ENCODE measurements at regions not wholly inside any gene's neighbourhood (a gene's known extent, or its start where the extent isn't known, plus 50 kb on each side); places are given as distances from the start of the nearest gene placed in this dataset.
"Not testable (repeated sequence)": the region's sequence is repeated elsewhere in the genome, so short reads cannot be mapped to it uniquely, and the experiment has no call there.

DNA sequence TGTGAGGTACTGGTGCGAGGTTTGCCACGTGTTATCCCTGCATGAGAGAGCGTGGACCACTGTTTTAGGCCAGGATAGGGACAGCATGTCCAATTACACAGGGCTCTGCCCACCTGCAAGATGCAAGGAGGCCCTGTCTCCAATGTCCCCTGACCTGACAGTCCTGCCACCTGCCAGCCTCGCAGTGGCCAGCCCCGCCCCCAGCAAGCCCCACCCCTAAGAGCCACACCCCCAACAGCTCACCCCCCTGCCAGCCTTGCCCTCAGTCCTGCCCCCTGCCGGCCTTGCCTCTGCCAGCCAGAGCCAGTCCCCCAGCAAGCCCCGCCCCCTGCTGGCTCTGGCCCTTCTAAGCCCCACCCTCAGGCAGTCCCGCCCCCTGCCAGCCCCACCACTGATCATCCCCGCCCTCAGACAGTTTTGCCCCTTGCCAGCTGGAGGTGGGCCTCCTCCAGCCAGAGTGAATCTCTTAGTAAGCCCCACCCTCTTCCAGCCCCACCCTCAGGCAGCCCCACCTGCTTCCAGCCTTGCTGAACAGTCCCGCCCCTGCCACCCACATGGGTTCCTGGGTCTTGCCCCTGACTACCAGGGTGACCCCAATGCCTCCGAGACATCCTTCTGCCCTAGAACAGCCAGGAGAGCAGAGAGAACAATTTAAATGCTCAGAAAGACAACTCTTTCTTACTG lies 62.3 kb upstream of the DPP6 start:
- H3K4me1 ChIP-seq; H3K36me3 ChIP-seq; H3K27me3 ChIP-seq (replicated peaks in 1 of 7); H3K4me3 ChIP-seq; intact Hi-C loops (cut with DNase I; ENCODE audit: low total_unique reads); DNase-seq; H3K9me3 ChIP-seq; H3K27ac ChIP-seq: not testable (repeated sequence)
- WGBS, 5 donors = 59 to 86% (median 66%) methylated on average over 3 to 10 of the region's 11 CpGs

DNA sequence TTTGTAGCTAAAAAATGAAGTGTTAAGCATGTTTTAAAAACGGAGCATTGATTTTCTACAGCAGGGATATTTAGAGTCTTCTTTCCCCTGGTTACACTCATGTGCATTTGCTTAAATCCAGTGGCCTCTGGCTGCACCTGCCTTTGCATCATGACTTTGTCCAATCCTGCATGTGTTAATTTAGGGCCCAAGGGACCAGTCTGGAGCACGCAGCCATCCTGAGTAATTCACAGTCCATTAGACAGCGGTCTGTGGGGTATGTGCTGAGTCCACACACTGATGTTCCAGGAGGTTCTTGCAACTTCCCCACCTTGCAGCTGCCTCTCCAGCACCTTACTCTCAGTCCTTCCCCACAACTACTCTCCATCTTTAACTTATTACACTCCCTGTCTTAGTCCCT lies 60.7 kb upstream of the DPP6 start:
- H3K27me3 ChIP-seq (replicated peaks in 1 of 7); H3K4me3 ChIP-seq; H3K9me3 ChIP-seq; H3K27ac ChIP-seq; H3K4me1 ChIP-seq; DNase-seq; H3K36me3 ChIP-seq; intact Hi-C loops (cut with DNase I; ENCODE audit: low total_unique reads): not testable (repeated sequence)
- 70 to 90% (median 79%) methylated on average over 2 to 3 of the region's 3 CpGs for WGBS, 5 donors

DNA sequence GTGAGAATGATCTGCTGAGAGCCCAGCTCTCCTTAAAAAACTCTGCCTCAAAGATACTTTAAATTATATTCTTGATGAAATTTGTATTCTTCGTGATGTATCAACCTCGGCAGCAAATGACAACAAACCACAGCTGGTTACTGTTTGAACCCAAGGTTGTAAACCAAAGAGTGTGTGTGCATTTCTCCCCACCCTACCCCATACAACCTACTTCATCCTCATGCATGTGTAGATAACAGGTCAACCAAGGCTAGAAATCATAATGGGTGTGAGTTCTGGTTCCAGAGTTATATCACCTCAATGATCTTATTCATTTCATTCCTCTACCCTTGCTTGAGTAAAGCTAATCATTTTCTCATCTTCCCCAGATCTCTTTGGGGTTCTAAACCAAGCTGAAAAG lies 58.8 kb upstream of the DPP6 start:
- H3K27ac ChIP-seq; H3K27me3 ChIP-seq (replicated peaks in 1 of 7); H3K4me3 ChIP-seq; DNase-seq; H3K4me1 ChIP-seq; intact Hi-C loops (cut with DNase I; ENCODE audit: low total_unique reads); H3K9me3 ChIP-seq; H3K36me3 ChIP-seq: not testable (repeated sequence)
- WGBS, 5 donors = 88 to 100% (median 93%) methylated on average over 2 of the region's 2 CpGs

DNA sequence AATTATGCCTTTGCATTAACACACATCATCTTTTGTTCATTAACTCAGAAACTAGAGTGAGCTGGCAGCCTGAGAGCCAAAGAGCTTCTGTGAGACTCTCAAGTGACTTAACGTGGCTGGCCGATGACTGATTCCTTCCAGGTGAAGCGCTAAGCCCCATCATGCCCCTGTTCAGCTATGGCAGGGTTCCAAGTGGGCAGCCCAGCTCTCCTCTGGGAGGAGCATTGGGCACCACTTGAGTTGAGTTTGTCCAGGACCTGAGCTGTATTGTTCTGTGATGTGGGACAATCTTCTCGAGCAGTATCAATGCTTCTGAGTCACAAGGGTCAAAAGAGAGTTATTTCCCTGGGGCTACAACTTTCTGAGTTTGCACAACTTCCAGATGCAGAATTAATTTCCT lies 53.3 kb upstream of the DPP6 start:
- H3K4me3 ChIP-seq; DNase-seq; H3K27ac ChIP-seq; H3K36me3 ChIP-seq; H3K27me3 ChIP-seq (replicated peaks in 1 of 7); intact Hi-C loops (cut with DNase I; ENCODE audit: low total_unique reads); H3K4me1 ChIP-seq; H3K9me3 ChIP-seq: not testable (repeated sequence)
- WGBS, 5 donors = 78 to 90% (median 86%) methylated on average over 2 to 4 of the region's 4 CpGs; no CpG with 5 or more reads in 1 of the 5 donors

Small RNA genes lying in the stretch of these regions (small RNA-seq; reads per million reads assigned to genes)
- gene AC005588.1 (0 reads per million in 4 donors), gene AC079809.1 (0 reads per million in 4 donors)

All from spleen (tissue), 11 donors.